ENCODE measurements at regions not wholly inside any gene's neighbourhood (a gene's known extent, or its start where the extent isn't known, plus 50 kb on each side); places are given as distances from the start of the nearest gene placed in this dataset.

- TF ChIP-seq CTCF (IDR thresholded peaks at IDR 0.05), result no peak
- TF ChIP-seq POLR2A (IDR thresholded peaks at IDR 0.05), result no peak
These were observed 756.0 kb upstream of the RBFOX1 start for GRCh38 chr16:6576606-6577005.
